GM23338 (cell line): ENCODE measurements at regions not wholly inside any gene's neighbourhood (a gene's known extent, or its start where the extent isn't known, plus 50 kb on each side); places are given as distances from the start of the nearest gene placed in this dataset.

Experiments used
- ATAC-seq: fragments of 200-7000 bp; cut with Tn5 transposase; 3 replicates; pipeline ENCODE4 v1.9.1; 2020
- DNase-seq: peaks from one replicate; pipeline ENCODE4 v3.0.0-alpha.2; 2015; ENCODE audit warnings: low spot score
- H2AFZ ChIP-seq: fragments of 200-600 bp; sonication (generic); 2 replicates; pipeline ENCODE4 v1.8.0; 2016; ENCODE audit warnings: antibody characterized with exemption, mild to moderate bottlenecking, moderate library complexity
- H3F3A ChIP-seq: fragments of 200-600 bp; sonication (generic); replicated peaks from 2 replicates; pipeline ENCODE4 v1.8.0; 2017; ENCODE audit warnings: antibody characterized with exemption, mixed run types, low read depth
- H3K27ac ChIP-seq: fragments of 200-600 bp; sonication (generic); 2 replicates; pipeline ENCODE4 v1.6.1; 2016; ENCODE audit warnings: low read depth
- H3K27me3 ChIP-seq: fragments of 200-600 bp; sonication (generic); 2 replicates; pipeline ENCODE4 v1.8.0; 2016; ENCODE audit warnings: mild to moderate bottlenecking, mixed run types, moderate library complexity; ENCODE audit not compliant: insufficient read depth
- H3K36me3 ChIP-seq: fragments of 200-600 bp; sonication (generic); 2 replicates; pipeline ENCODE4 v1.8.0; 2016; ENCODE audit warnings: mild to moderate bottlenecking; ENCODE audit not compliant: insufficient read depth
- H3K4me1 ChIP-seq: fragments of 200-600 bp; sonication (generic); 2 replicates; pipeline ENCODE4 v1.8.0; 2016; ENCODE audit warnings: mild to moderate bottlenecking, moderate library complexity; ENCODE audit not compliant: insufficient read depth
- H3K4me2 ChIP-seq: fragments of 200-600 bp; sonication (generic); 2 replicates; pipeline ENCODE4 v1.7.1; 2017; ENCODE audit warnings: mixed run types
- H3K4me3 ChIP-seq: fragments of 200-600 bp; sonication (generic); 2 replicates; pipeline ENCODE4 v1.6.1; 2016; ENCODE audit warnings: mixed run types
- H3K79me2 ChIP-seq: fragments of 200-600 bp; sonication (generic); replicated peaks from 2 replicates; pipeline ENCODE4 v1.8.0; 2017; ENCODE audit warnings: mild to moderate bottlenecking; ENCODE audit not compliant: insufficient read depth
- H3K9me2 ChIP-seq: fragments of 200-600 bp; sonication (generic); 2 replicates; pipeline ENCODE4 v1.8.0; 2017; ENCODE audit not compliant: insufficient read depth
- H4K20me1 ChIP-seq: fragments of 200-600 bp; sonication (generic); replicated peaks from 2 replicates; pipeline ENCODE4 v1.8.0; 2017; ENCODE audit warnings: mild to moderate bottlenecking; ENCODE audit not compliant: insufficient read depth
- H3K27ac Mint-ChIP-seq: 2 replicates; pipeline ENCODE4 v1.8.0; 2020; ENCODE audit warnings: inconsistent platforms, mild to moderate bottlenecking, moderate library complexity, mixed read lengths
- H3K27me3 Mint-ChIP-seq: 3 replicates; pipeline ENCODE4 v1.8.0; 2022; ENCODE audit warnings: low read depth, mild to moderate bottlenecking, moderate library complexity, mixed read lengths, inconsistent platforms; ENCODE audit not compliant: insufficient read depth, poor library complexity
- H3K36me3 Mint-ChIP-seq: 3 replicates; pipeline ENCODE4 v1.8.0; 2021; ENCODE audit warnings: low read depth, mild to moderate bottlenecking, inconsistent platforms, moderate library complexity, mixed read lengths
- H3K4me1 Mint-ChIP-seq: 3 replicates; pipeline ENCODE4 v1.8.0; 2020; ENCODE audit warnings: mild to moderate bottlenecking, inconsistent platforms, mixed read lengths
- H3K4me3 Mint-ChIP-seq: 3 replicates; pipeline ENCODE4 v1.8.0; 2021; ENCODE audit warnings: moderate library complexity, mild to moderate bottlenecking, inconsistent platforms, mixed read lengths
- H3K9me3 Mint-ChIP-seq: 3 replicates; pipeline ENCODE4 v1.8.0; 2020; ENCODE audit warnings: moderate library complexity, mild to moderate bottlenecking, inconsistent platforms, mixed read lengths
- CREB1 ChIP-seq: fragments of 250-450 bp; sonication (Bioruptor Pico); IDR thresholded peaks from 2 replicates; pipeline ENCODE4 v1.5.0; 2020; ENCODE audit warnings: low read depth, mild to moderate bottlenecking, moderate library complexity
- EZH2phosphoT487 ChIP-seq: fragments of 200-600 bp; sonication (generic); IDR thresholded peaks from one replicate; pipeline ENCODE4 v1.8.1; 2018; ENCODE audit warnings: antibody characterized with exemption; ENCODE audit not compliant: unreplicated experiment
- JUNB ChIP-seq: IDR thresholded peaks from one replicate; pipeline ENCODE4 v1.6.1; 2016; ENCODE audit warnings: antibody characterized with exemption; ENCODE audit not compliant: unreplicated experiment
- NANOG ChIP-seq: IDR thresholded peaks from 2 replicates; pipeline ENCODE4 v1.6.1; 2016; ENCODE audit warnings: antibody characterized with exemption, borderline replicate concordance
- POLR2AphosphoS5 ChIP-seq: IDR thresholded peaks from 2 replicates; pipeline ENCODE4 v1.6.1; 2016; ENCODE audit warnings: antibody characterized with exemption, low read depth
- TF ChIP-seq, protein P1 (sequence below): fragments of 250-450 bp; sonication (Bioruptor Pico); IDR thresholded peaks from 2 replicates; pipeline ENCODE4 v1.5.0; 2020; ENCODE audit warnings: mild to moderate bottlenecking, moderate library complexity
- TF ChIP-seq, protein P2 (sequence below): IDR thresholded peaks from 2 replicates; pipeline ENCODE4 v1.6.1; 2016; ENCODE audit warnings: antibody characterized with exemption
- TF ChIP-seq, protein P3 (sequence below), 2 experiments: fragments of 200-600 bp in 1 of 2; sonication (generic) in 1 of 2; conservative IDR thresholded peaks; 2 replicates each; pipeline versions ENCODE4 v1.5.1 to v1.6.1; 2016 to 2017; ENCODE audit warnings: antibody characterized with exemption in 2 of 2, low read depth in 2 of 2, mild to moderate bottlenecking in 2 of 2, moderate library complexity in 1 of 2

DNA sequence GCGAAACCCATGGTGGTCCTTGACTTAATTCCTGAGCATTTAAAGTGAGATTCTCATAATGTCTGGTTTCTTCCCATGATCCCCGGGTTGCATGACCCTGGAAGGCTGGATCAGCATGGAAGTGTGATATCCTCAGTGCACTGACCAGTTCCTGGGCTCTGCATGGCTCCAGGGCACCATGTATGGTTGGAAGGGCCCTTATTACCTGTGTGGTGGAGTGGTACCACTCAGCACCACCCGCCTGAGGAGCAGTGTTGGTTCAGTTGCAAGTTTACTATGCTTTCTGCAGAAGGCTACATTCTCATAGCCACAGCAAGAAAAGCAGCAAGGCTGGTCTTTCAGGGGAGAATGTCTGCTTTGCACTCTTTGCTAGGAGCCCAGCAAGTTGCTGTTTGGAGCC lies 325.7 kb upstream of the MKI67 start (continued):
- TF ChIP-seq, protein P1, sequence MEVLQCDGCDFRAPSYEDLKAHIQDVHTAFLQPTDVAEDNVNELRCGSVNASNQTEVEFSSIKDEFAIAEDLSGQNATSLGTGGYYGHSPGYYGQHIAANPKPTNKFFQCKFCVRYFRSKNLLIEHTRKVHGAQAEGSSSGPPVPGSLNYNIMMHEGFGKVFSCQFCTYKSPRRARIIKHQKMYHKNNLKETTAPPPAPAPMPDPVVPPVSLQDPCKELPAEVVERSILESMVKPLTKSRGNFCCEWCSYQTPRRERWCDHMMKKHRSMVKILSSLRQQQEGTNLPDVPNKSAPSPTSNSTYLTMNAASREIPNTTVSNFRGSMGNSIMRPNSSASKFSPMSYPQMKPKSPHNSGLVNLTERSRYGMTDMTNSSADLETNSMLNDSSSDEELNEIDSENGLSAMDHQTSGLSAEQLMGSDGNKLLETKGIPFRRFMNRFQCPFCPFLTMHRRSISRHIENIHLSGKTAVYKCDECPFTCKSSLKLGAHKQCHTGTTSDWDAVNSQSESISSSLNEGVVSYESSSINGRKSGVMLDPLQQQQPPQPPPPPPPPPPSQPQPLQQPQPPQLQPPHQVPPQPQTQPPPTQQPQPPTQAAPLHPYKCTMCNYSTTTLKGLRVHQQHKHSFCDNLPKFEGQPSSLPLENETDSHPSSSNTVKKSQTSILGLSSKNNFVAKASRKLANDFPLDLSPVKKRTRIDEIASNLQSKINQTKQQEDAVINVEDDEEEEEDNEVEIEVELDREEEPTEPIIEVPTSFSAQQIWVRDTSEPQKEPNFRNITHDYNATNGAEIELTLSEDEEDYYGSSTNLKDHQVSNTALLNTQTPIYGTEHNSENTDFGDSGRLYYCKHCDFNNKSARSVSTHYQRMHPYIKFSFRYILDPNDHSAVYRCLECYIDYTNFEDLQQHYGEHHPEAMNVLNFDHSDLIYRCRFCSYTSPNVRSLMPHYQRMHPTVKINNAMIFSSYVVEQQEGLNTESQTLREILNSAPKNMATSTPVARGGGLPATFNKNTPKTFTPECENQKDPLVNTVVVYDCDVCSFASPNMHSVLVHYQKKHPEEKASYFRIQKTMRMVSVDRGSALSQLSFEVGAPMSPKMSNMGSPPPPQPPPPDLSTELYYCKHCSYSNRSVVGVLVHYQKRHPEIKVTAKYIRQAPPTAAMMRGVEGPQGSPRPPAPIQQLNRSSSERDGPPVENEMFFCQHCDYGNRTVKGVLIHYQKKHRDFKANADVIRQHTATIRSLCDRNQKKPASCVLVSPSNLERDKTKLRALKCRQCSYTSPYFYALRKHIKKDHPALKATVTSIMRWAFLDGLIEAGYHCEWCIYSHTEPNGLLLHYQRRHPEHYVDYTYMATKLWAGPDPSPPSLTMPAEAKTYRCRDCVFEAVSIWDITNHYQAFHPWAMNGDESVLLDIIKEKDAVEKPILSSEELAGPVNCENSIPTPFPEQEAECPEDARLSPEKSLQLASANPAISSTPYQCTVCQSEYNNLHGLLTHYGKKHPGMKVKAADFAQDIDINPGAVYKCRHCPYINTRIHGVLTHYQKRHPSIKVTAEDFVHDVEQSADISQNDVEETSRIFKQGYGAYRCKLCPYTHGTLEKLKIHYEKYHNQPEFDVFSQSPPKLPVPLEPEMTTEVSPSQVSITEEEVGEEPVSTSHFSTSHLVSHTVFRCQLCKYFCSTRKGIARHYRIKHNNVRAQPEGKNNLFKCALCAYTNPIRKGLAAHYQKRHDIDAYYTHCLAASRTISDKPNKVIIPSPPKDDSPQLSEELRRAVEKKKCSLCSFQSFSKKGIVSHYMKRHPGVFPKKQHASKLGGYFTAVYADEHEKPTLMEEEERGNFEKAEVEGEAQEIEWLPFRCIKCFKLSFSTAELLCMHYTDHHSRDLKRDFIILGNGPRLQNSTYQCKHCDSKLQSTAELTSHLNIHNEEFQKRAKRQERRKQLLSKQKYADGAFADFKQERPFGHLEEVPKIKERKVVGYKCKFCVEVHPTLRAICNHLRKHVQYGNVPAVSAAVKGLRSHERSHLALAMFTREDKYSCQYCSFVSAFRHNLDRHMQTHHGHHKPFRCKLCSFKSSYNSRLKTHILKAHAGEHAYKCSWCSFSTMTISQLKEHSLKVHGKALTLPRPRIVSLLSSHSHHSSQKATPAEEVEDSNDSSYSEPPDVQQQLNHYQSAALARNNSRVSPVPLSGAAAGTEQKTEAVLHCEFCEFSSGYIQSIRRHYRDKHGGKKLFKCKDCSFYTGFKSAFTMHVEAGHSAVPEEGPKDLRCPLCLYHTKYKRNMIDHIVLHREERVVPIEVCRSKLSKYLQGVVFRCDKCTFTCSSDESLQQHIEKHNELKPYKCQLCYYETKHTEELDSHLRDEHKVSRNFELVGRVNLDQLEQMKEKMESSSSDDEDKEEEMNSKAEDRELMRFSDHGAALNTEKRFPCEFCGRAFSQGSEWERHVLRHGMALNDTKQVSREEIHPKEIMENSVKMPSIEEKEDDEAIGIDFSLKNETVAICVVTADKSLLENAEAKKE (CRISPR knock-in tag) = no peak
- no peak for TF ChIP-seq EZH2phosphoT487
- no peak for TF ChIP-seq POLR2AphosphoS5
- no peak for TF ChIP-seq NANOG
- no peak for TF ChIP-seq JUNB

DNA sequence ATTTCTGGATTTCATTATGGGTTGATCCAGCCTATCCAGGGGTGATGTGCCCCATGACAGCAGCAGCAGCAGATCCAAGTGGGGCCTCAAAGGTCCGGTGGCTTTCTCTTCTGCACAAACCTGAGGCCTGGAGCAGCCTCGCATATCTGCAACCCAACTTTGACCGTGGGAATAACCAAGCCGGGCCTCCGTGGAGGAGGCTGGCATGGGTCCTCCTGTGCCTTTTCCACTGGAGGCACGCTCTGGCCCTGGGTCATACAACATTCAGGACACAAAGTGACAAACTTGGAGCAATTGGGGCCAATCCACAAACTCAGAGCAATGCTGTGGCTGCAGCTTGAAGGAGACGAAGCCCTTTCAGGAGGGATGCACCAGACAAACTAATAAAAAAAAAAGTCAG lies 330.0 kb upstream of the MKI67 start:
- H3K4me3 Mint-ChIP-seq = no peak overlapping the region
- Histone ChIP-seq H4K20me1 (no peaks in the 10 kb centered on the region), H2AFZ (no peak overlapping the region), H3K4me3 (no peak overlapping the region), H3K4me2 (no peak overlapping the region), H3K36me3 (no peaks in the 10 kb centered on the region), H3K27me3 (no peaks in the 10 kb centered on the region), H3K27ac (no peak overlapping the region), H3K9me2 (no peaks in the 10 kb centered on the region), H3F3A (no peaks in the 10 kb centered on the region), H3K4me1 (no peaks in the 10 kb centered on the region), H3K79me2 (no peaks in the 10 kb centered on the region)
- no peaks in the 10 kb centered on the region for H3K36me3 Mint-ChIP-seq
- H3K27ac Mint-ChIP-seq = no peak overlapping the region
- H3K4me1 Mint-ChIP-seq = peaks cover 6% of the 10 kb centered on the region; the same call in 2 of the 3 replicates
- DNase-seq (no peak), ATAC-seq (no peak)
- H3K27me3 Mint-ChIP-seq = peaks cover 3% of the 10 kb centered on the region
- no peaks in the 10 kb centered on the region for H3K9me3 Mint-ChIP-seq
- TF ChIP-seq CREB1 (CRISPR knock-in tag) = no peak
- TF ChIP-seq, protein P1 (CRISPR knock-in tag) = no peak
- TF ChIP-seq, protein P2, sequence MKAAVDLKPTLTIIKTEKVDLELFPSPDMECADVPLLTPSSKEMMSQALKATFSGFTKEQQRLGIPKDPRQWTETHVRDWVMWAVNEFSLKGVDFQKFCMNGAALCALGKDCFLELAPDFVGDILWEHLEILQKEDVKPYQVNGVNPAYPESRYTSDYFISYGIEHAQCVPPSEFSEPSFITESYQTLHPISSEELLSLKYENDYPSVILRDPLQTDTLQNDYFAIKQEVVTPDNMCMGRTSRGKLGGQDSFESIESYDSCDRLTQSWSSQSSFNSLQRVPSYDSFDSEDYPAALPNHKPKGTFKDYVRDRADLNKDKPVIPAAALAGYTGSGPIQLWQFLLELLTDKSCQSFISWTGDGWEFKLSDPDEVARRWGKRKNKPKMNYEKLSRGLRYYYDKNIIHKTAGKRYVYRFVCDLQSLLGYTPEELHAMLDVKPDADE = no peak
- TF ChIP-seq, protein P3, sequence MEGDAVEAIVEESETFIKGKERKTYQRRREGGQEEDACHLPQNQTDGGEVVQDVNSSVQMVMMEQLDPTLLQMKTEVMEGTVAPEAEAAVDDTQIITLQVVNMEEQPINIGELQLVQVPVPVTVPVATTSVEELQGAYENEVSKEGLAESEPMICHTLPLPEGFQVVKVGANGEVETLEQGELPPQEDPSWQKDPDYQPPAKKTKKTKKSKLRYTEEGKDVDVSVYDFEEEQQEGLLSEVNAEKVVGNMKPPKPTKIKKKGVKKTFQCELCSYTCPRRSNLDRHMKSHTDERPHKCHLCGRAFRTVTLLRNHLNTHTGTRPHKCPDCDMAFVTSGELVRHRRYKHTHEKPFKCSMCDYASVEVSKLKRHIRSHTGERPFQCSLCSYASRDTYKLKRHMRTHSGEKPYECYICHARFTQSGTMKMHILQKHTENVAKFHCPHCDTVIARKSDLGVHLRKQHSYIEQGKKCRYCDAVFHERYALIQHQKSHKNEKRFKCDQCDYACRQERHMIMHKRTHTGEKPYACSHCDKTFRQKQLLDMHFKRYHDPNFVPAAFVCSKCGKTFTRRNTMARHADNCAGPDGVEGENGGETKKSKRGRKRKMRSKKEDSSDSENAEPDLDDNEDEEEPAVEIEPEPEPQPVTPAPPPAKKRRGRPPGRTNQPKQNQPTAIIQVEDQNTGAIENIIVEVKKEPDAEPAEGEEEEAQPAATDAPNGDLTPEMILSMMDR (conservative IDR thresholded peaks at IDR 0.05; ENCODE audit: low read depth in 2 of 2) = no peak
